ENCODE measurements at regions not wholly inside any gene's neighbourhood (a gene's known extent, or its start where the extent isn't known, plus 50 kb on each side); places are given as distances from the start of the nearest gene placed in this dataset.

DNA sequence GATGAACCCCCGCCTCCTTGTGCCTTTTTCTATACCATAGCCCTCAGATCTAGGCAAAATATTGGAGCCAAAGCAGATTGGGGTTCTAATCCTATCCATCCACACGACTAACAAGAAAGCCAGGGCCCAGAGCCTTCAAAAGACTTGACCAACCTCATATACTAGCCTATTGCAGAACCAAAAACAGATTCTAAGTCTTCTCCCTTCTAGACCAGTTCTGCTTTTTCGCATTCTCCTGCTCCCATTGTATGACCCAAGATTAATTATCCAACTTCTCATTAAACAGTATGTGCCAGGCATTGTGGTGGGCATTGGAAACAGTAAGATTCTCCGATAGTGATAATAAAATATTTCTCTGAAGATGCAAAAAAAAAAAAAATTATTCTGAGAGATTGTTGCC, 113.7 kb upstream of the JARID2 start:
- H3K4me1 ChIP-seq (ENCODE audit: insufficient read depth, low read length): peaks cover 6% of the 10 kb centered on the region; the same call in 1 of the 2 replicates
- H3T11ph ChIP-seq (ENCODE audit: low read length): no peak overlapping the region
- H2BK5ac ChIP-seq (ENCODE audit: insufficient read length, low read length): no peak overlapping the region
- no peak overlapping the region for H3K56ac ChIP-seq (ENCODE audit: insufficient read length, low read depth, low read length)
- no peak for TF ChIP-seq CTCF (conservative IDR thresholded peaks at IDR 0.05)
- no peak overlapping the region for H2AFZ ChIP-seq (ENCODE audit: low read length)
- no peaks in the 10 kb centered on the region for H3K79me1 ChIP-seq (ENCODE audit: insufficient read depth, low read depth, low read length, poor library complexity, severe bottlenecking)
- no peak overlapping the region for H2BK120ac ChIP-seq (ENCODE audit: low read depth, low read length, poor library complexity, severe bottlenecking)
- no peak overlapping the region for H2BK20ac ChIP-seq (ENCODE audit: low read depth, low read length, poor library complexity, severe bottlenecking)
- no peak overlapping the region for H3K9ac ChIP-seq (ENCODE audit: extremely low read depth, insufficient read length, low read length)
- H3K79me2 ChIP-seq (ENCODE audit: insufficient read depth, low read length): no peaks in the 10 kb centered on the region
- H3K27ac ChIP-seq (ENCODE audit: insufficient read length, low read depth, low read length): no peak overlapping the region
- Mint-ChIP-seq H3K27me3 (ENCODE audit: low read depth) (no peaks in the 10 kb centered on the region), H3K9me3 (no peaks in the 10 kb centered on the region), H3K4me1 (peaks cover 28 to 31% of the 10 kb centered on the region in 2 experiments), H3K27ac (no peak overlapping the region), H3K4me3 (no peak overlapping the region), H3K36me3 (ENCODE audit: insufficient read depth in 1 of 3, low read depth in 3 of 3) (no peaks in the 10 kb centered on the region)
- no peak overlapping the region for H4K5ac ChIP-seq (ENCODE audit: insufficient read length, low read depth, low read length)
- WGBS (ENCODE audit: extremely low coverage, insufficient read length, low lambda C conversion rate): no CpG with 5 or more reads among the region's 4 CpGs
- no peak overlapping the region for H2BK15ac ChIP-seq (ENCODE audit: low read depth, low read length)
- no peak overlapping the region for H3K23ac ChIP-seq (ENCODE audit: insufficient read length, low read depth, low read length)
- H2BK12ac ChIP-seq (ENCODE audit: insufficient read length, low read depth, low read length): no peak overlapping the region
- H3K18ac ChIP-seq (ENCODE audit: insufficient read length, low read depth, low read length): no peak overlapping the region
- DNase-seq: no peak
- H3K9me3 ChIP-seq (ENCODE audit: control insufficient read depth, low read depth, low read length): no peaks in the 10 kb centered on the region
- H3K4ac ChIP-seq (ENCODE audit: low read depth, low read length): no peak overlapping the region
- no peaks in the 10 kb centered on the region for H3K23me2 ChIP-seq (ENCODE audit: insufficient read length, low read depth, low read length, poor library complexity, severe bottlenecking)
- H4K8ac ChIP-seq (replicated peaks; ENCODE audit: insufficient read length, low read depth, low read length): no peak overlapping the region
- no peak overlapping the region for H2AK5ac ChIP-seq (ENCODE audit: insufficient read length, low read length)
- H3K14ac ChIP-seq (ENCODE audit: insufficient read depth, low read length): no peak overlapping the region
- no peak overlapping the region for H3K4me2 ChIP-seq (ENCODE audit: insufficient read depth, insufficient read length, low read length)
- no peaks in the 10 kb centered on the region for H3K27me3 ChIP-seq (ENCODE audit: insufficient read depth, low read length)
- H4K20me1 ChIP-seq (ENCODE audit: control insufficient read depth, insufficient read depth, insufficient read length): no peaks in the 10 kb centered on the region
- no peak overlapping the region for H4K91ac ChIP-seq (ENCODE audit: insufficient read length, low read depth, low read length)
